Thyroid gland (tissue), 4 donors: ENCODE measurements at regions not wholly inside any gene's neighbourhood (a gene's known extent, or its start where the extent isn't known, plus 50 kb on each side); places are given as distances from the start of the nearest gene placed in this dataset.
A peak's percentile ranks its signal among the peaks of the same experiment; 100 is the strongest.

Experiments used
- DNase-seq, 2 donors: peaks; one replicate each; pipeline ENCODE4 v3.0.0-alpha.2; 2019
- H3K27ac ChIP-seq, 3 donors: fragments of 200-600 bp; sonication (generic); 1 replicate in 2 of 3; 2 replicates in 1 of 3; pipeline ENCODE4 v1.5.1; 2016 to 2019; ENCODE audit warnings: mild to moderate bottlenecking in 1 of 3, moderate library complexity in 1 of 3
- H3K27me3 ChIP-seq: fragments of 200-600 bp; sonication (generic); one replicate; pipeline ENCODE4 v1.5.1; 2019
- H3K36me3 ChIP-seq, 2 donors: fragments of 200-600 bp; sonication (generic); one replicate each; pipeline ENCODE4 v1.5.1; 2016 to 2019
- H3K4me1 ChIP-seq, 2 donors: fragments of 200-600 bp; sonication (generic); one replicate each; pipeline ENCODE4 v1.5.1; 2017 to 2019
- H3K4me3 ChIP-seq, 3 donors: fragments of 200-600 bp; sonication (generic); replicated peaks in 1 of 3; 1 replicate in 2 of 3; 2 replicates in 1 of 3; pipeline ENCODE4 v1.5.1; 2016; ENCODE audit warnings: mild to moderate bottlenecking in 1 of 3
- H3K9me3 ChIP-seq: fragments of 200-600 bp; sonication (generic); one replicate; pipeline ENCODE4 v1.5.1; 2017
- POLR2A ChIP-seq, 2 donors: fragments of 450-650 bp; IDR thresholded peaks; one replicate each; pipeline ENCODE4 v1.6.1; 2017; ENCODE audit warnings: antibody characterized with exemption in 2 of 2, mild to moderate bottlenecking in 2 of 2, moderate library complexity in 1 of 2
- WGBS, 2 donors: methylation state at CpG; one replicate each; pipeline ENCODE4 v1.1.5; 2017; 5-methylcytosine and 5-hydroxymethylcytosine counted together
- intact Hi-C: fragments of 100-400 bp; cut with DNase I; formaldehyde crosslinking; loops from one replicate; pipeline ENCODE4 v1.15.1; 2023
- TF ChIP-seq, protein P1 (sequence below), 6 experiments: fragments of 200-600 bp in 3 of 6; fragments of 450-650 bp in 3 of 6; sonication (generic) in 3 of 6; IDR thresholded peaks; one replicate each; pipeline ENCODE4 v1.5.1; 2016 to 2019; ENCODE audit warnings: antibody characterized with exemption in 6 of 6, mild to moderate bottlenecking in 2 of 6, inconsistent platforms in 1 of 6, moderate library complexity in 1 of 6

DNA sequence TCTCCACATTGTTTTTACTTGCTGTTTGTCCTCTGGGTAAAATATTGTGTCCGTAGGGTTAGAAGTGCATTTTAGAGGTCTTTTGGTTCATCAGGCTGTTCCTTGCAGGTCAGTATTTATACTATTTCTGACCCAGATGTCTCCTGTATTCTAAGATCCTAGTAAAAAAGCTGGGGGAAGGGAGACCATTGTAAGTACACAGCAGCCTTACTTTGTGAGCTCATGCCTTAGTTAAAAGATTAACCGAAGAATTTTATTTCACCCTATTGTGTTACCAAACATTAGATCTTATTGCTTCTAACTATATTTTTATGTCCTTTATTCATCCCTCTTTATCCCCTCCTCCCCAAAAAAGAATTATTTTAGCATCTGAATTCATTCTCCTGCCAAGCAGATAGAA lies 444.1 kb upstream of the RBFOX1 start:
- 43 to 53% methylated on average over 2 of the region's 2 CpGs for WGBS, 2 donors
- Histone ChIP-seq H3K4me3 (no peak overlapping the region), H3K27ac (peak overlapping the region; percentile 35 to 69 (median 68)), H3K9me3 (no peaks in the 10 kb centered on the region), H3K4me1 (peaks cover 42 to 49% of the 10 kb centered on the region in 2 donors), H3K36me3 (no peaks in the 10 kb centered on the region), H3K27me3 (no peaks in the 10 kb centered on the region)
- TF ChIP-seq, protein P1, sequence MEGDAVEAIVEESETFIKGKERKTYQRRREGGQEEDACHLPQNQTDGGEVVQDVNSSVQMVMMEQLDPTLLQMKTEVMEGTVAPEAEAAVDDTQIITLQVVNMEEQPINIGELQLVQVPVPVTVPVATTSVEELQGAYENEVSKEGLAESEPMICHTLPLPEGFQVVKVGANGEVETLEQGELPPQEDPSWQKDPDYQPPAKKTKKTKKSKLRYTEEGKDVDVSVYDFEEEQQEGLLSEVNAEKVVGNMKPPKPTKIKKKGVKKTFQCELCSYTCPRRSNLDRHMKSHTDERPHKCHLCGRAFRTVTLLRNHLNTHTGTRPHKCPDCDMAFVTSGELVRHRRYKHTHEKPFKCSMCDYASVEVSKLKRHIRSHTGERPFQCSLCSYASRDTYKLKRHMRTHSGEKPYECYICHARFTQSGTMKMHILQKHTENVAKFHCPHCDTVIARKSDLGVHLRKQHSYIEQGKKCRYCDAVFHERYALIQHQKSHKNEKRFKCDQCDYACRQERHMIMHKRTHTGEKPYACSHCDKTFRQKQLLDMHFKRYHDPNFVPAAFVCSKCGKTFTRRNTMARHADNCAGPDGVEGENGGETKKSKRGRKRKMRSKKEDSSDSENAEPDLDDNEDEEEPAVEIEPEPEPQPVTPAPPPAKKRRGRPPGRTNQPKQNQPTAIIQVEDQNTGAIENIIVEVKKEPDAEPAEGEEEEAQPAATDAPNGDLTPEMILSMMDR (IDR thresholded peaks at IDR 0.05) = no peak
- TF ChIP-seq POLR2A (IDR thresholded peaks at IDR 0.05) = no peak
- intact Hi-C loops = no loop called here
- no peak for DNase-seq

- WGBS, 2 donors = 31 to 45% methylated on average over 5 to 7 of the region's 7 CpGs
Measured at GRCh38 chr16:6884002-6884401, 448.6 kb upstream of the RBFOX1 start.

GRCh38 chr16:6880263-6880662 lies 452.4 kb upstream of the RBFOX1 start:
- intact Hi-C loops = no loop called here
- 33 to 39% methylated on average over 4 of the region's 4 CpGs for WGBS, 2 donors
- H3K27ac ChIP-seq = peak overlapping the region in 2 of 3 donors; percentile 21 to 67
- H3K36me3 ChIP-seq = no peaks in the 10 kb centered on the region
- TF ChIP-seq, protein P1 (IDR thresholded peaks at IDR 0.05) = no peak
- TF ChIP-seq POLR2A (IDR thresholded peaks at IDR 0.05) = no peak
- peaks cover 16 to 32% of the 10 kb centered on the region in 2 donors for H3K4me1 ChIP-seq
- DNase-seq = peak; percentile 43 to 60
- no peaks in the 10 kb centered on the region for H3K9me3 ChIP-seq
- H3K27me3 ChIP-seq = no peaks in the 10 kb centered on the region
- no peak overlapping the region for H3K4me3 ChIP-seq

More at GRCh38 chr16:6884002-6884401, 448.6 kb upstream of the RBFOX1 start:
- peak; percentile 90 to 94 for DNase-seq
- peak overlapping the region; percentile 39 to 65 (median 65) for H3K27ac ChIP-seq
- H3K4me1 ChIP-seq = peaks cover 22 to 45% of the 10 kb centered on the region in 2 donors
- intact Hi-C loops = no loop called here
- no peak overlapping the region for H3K4me3 ChIP-seq
- no peaks in the 10 kb centered on the region for H3K36me3 ChIP-seq
- H3K9me3 ChIP-seq = no peaks in the 10 kb centered on the region
- no peaks in the 10 kb centered on the region for H3K27me3 ChIP-seq
- TF ChIP-seq POLR2A (IDR thresholded peaks at IDR 0.05) = no peak
- TF ChIP-seq, protein P1 (IDR thresholded peaks at IDR 0.05) = no peak

DNA sequence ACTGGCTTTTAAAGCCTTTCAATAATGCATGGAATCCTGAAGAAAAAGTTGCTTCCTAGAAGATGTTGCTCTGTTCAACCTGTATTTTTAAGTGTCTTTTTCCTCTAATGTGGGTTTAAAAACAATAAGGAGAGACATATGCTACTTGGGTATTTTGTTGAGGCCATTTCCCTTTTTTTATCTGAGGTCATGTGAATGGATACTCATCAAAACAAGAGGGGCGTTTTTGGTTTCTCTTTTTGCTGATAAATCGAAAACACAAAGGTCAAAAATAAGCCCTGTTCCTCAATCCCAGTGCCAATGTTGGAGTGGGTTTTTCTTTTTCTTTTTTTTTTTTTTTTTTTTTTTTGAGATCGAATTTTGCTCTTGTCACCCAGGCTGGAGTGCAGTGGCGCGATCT lies 468.0 kb upstream of the RBFOX1 start:
- no peaks in the 10 kb centered on the region for H3K27me3 ChIP-seq
- H3K4me1 ChIP-seq = no peaks in the 10 kb centered on the region
- DNase-seq = no peak
- no peaks in the 10 kb centered on the region for H3K36me3 ChIP-seq
- intact Hi-C loops = no loop called here
- WGBS, 2 donors = 88 to 91% methylated on average over 5 of the region's 5 CpGs
- TF ChIP-seq, protein P1 (IDR thresholded peaks at IDR 0.05) = no peak
- no peak for TF ChIP-seq POLR2A (IDR thresholded peaks at IDR 0.05)
- no peaks in the 10 kb centered on the region for H3K9me3 ChIP-seq
- no peak overlapping the region for H3K4me3 ChIP-seq
- H3K27ac ChIP-seq = no peak overlapping the region

DNA sequence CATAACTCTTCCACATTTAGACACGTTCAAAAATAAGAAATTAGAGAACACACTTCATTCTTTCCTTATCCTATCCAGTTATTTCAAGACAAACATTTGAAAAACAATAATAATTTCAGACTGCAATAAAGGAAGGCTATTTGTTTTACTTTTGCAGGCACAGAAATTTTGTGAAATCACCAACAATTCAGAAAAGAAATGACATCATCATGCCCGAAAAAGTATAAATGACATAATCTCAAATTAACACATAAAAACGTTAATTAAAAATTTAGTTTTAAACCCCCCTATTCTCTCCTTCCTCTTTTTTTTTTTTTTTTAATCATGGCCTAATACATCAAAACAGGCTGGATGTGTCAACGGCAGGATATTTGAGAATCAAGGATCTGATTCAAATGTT lies 468.4 kb upstream of the RBFOX1 start:
- H3K27ac ChIP-seq = no peak overlapping the region
- intact Hi-C loops = no loop called here
- no peak for DNase-seq
- no peaks in the 10 kb centered on the region for H3K27me3 ChIP-seq
- no peaks in the 10 kb centered on the region for H3K9me3 ChIP-seq
- H3K36me3 ChIP-seq = no peaks in the 10 kb centered on the region
- WGBS, 2 donors = 82 to 83% methylated on average over 4 of the region's 4 CpGs
- no peak for TF ChIP-seq POLR2A (IDR thresholded peaks at IDR 0.05)
- TF ChIP-seq, protein P1 (IDR thresholded peaks at IDR 0.05) = no peak
- no peak overlapping the region for H3K4me3 ChIP-seq
- H3K4me1 ChIP-seq = no peaks in the 10 kb centered on the region
